Panc1 (cell line): ENCODE measurements at regions not wholly inside any gene's neighbourhood (a gene's known extent, or its start where the extent isn't known, plus 50 kb on each side); places are given as distances from the start of the nearest gene placed in this dataset.

Experiments
- ATAC-seq: fragments of 200-7000 bp; cut with Tn5 transposase; 2 replicates; pipeline ENCODE4 v1.9.1; 2020; ENCODE audit warnings: mild to moderate bottlenecking, moderate library complexity
- BruUV-seq: library from RNA; stranded (reverse); fragments of 400-500 nt; replicated peaks from 2 replicates; lab custom pipeline; 2021; lab: Mats Ljungman, UMichigan
- CTCF ChIA-PET: fragments of 300-600 bp; sonication (Branson Sonifier 250); formaldehyde crosslinking; loops from one replicate; lab custom pipeline; 2022; ENCODE audit warnings: antibody characterized with exemption; lab: Charles Lee
- POLR2A ChIA-PET: fragments of 300-600 bp; sonication (Branson Sonifier 250); formaldehyde crosslinking; loops from one replicate; lab custom pipeline; 2022; ENCODE audit warnings: antibody characterized with exemption; lab: Charles Lee
- DNase-seq: peaks from one replicate; pipeline ENCODE4 v3.0.0-alpha.2; 2010; ENCODE audit warnings: low read depth, low spot score
- H3K27ac ChIP-seq: 2 replicates; pipeline ENCODE4 v1.5.1; 2011; ENCODE audit warnings: mild to moderate bottlenecking, low read length, inconsistent platforms
- H3K27me3 ChIP-seq: fragments of 200-500 bp; sonication (Bioruptor generic); 2 replicates; pipeline ENCODE4 v1.6.0; 2014; ENCODE audit warnings: low read length, inconsistent platforms; ENCODE audit not compliant: control insufficient read depth, insufficient read depth
- H3K36me3 ChIP-seq: fragments of 200-500 bp; sonication (Bioruptor generic); 2 replicates; pipeline ENCODE4 v1.5.1; 2014; ENCODE audit warnings: inconsistent platforms, mild to moderate bottlenecking, low read length, moderate library complexity; ENCODE audit not compliant: control insufficient read depth, insufficient read depth
- H3K4me1 ChIP-seq: 2 replicates; pipeline ENCODE4 v1.5.1; 2011; ENCODE audit warnings: inconsistent platforms, mild to moderate bottlenecking, low read length, moderate library complexity; ENCODE audit not compliant: control insufficient read depth, insufficient read depth
- H3K4me3 ChIP-seq, 2 experiments: 2 replicates each; pipeline ENCODE4 v1.5.1; 2011 to 2012; ENCODE audit warnings: low read depth in 2 of 2, low read length in 2 of 2, mild to moderate bottlenecking in 2 of 2, inconsistent platforms in 1 of 2, moderate library complexity in 1 of 2
- H3K9me3 ChIP-seq: fragments of 200-500 bp; sonication (Bioruptor generic); 2 replicates; pipeline ENCODE4 v1.5.1; 2014; ENCODE audit warnings: low read depth, mild to moderate bottlenecking, inconsistent platforms, low read length, moderate library complexity; ENCODE audit not compliant: control insufficient read depth, insufficient read depth
- POLR2AphosphoS5 ChIP-seq: IDR thresholded peaks from 2 replicates; pipeline ENCODE4 v1.6.1; 2012; ENCODE audit warnings: mild to moderate bottlenecking, low read depth, low read length, moderate library complexity
- SIN3A ChIP-seq: IDR thresholded peaks from 2 replicates; pipeline ENCODE4 v1.6.1; 2012; ENCODE audit warnings: low read depth, mild to moderate bottlenecking, low read length, moderate library complexity, borderline replicate concordance; ENCODE audit not compliant: insufficient read depth
- TCF7L2 ChIP-seq: IDR thresholded peaks from 2 replicates; pipeline ENCODE4 v1.6.1; 2011; ENCODE audit warnings: mild to moderate bottlenecking, low read depth, low read length, inconsistent platforms
- in situ Hi-C: cut with HindIII; loops from 2 replicates; pipeline ENCODE4 v1.10.0; 2016; ENCODE audit warnings: low sequenced_read_pairs, low pct_unique_long_range_greater_than_20kb
- intact Hi-C: fragments of 100-400 bp; cut with micrococcal nuclease; formaldehyde crosslinking; loops from one replicate; pipeline ENCODE4 v1.10.0; 2022; ENCODE audit not compliant: unreplicated experiment
- TF ChIP-seq, protein P1 (sequence below), 2 experiments: IDR thresholded peaks; 2 replicates each; pipeline ENCODE4 v1.6.1; 2011 to 2012; ENCODE audit warnings: low read depth in 2 of 2, control low read depth in 1 of 2, low read length in 1 of 2, mild to moderate bottlenecking in 1 of 2, moderate library complexity in 1 of 2; ENCODE audit not compliant: insufficient read depth in 1 of 2
- TF ChIP-seq, protein P2 (sequence below): fragments of 450-650 bp; IDR thresholded peaks from 2 replicates; pipeline ENCODE4 v1.5.1; 2017; ENCODE audit warnings: mild to moderate bottlenecking

DNA sequence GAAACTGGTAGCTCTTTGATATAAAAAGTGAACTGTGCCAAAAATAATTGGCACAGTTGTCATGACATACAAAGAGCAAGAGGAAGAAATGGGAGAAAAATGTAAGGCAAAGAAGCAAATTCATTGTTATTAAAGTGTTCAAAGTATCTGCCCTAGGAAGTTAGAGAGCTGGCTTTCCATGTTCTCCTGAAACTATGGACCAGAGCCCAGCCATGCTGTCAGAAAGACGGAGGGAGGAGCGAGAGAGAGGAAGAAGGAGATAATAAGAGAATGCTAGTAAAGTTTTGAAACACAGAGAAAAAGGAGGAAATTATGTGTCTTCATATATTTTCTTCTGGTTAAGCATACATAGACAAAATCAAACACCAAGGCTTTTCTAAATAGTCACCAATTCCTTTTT is 78.1 kb upstream of the PELI2 start:
- POLR2A ChIA-PET = no interaction called here
- no peaks in the 10 kb centered on the region for H3K9me3 ChIP-seq
- CTCF ChIA-PET = no interaction called here
- no peak overlapping the region for H3K4me3 ChIP-seq
- TF ChIP-seq TCF7L2 (no peak), POLR2AphosphoS5 (no peak), SIN3A (no peak)
- TF ChIP-seq, protein P1, sequence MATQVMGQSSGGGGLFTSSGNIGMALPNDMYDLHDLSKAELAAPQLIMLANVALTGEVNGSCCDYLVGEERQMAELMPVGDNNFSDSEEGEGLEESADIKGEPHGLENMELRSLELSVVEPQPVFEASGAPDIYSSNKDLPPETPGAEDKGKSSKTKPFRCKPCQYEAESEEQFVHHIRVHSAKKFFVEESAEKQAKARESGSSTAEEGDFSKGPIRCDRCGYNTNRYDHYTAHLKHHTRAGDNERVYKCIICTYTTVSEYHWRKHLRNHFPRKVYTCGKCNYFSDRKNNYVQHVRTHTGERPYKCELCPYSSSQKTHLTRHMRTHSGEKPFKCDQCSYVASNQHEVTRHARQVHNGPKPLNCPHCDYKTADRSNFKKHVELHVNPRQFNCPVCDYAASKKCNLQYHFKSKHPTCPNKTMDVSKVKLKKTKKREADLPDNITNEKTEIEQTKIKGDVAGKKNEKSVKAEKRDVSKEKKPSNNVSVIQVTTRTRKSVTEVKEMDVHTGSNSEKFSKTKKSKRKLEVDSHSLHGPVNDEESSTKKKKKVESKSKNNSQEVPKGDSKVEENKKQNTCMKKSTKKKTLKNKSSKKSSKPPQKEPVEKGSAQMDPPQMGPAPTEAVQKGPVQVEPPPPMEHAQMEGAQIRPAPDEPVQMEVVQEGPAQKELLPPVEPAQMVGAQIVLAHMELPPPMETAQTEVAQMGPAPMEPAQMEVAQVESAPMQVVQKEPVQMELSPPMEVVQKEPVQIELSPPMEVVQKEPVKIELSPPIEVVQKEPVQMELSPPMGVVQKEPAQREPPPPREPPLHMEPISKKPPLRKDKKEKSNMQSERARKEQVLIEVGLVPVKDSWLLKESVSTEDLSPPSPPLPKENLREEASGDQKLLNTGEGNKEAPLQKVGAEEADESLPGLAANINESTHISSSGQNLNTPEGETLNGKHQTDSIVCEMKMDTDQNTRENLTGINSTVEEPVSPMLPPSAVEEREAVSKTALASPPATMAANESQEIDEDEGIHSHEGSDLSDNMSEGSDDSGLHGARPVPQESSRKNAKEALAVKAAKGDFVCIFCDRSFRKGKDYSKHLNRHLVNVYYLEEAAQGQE (IDR thresholded peaks at IDR 0.05; ENCODE audit: insufficient read depth in 1 of 2, low read depth in 2 of 2, low read length in 1 of 2) = no peak
- TF ChIP-seq, protein P2, sequence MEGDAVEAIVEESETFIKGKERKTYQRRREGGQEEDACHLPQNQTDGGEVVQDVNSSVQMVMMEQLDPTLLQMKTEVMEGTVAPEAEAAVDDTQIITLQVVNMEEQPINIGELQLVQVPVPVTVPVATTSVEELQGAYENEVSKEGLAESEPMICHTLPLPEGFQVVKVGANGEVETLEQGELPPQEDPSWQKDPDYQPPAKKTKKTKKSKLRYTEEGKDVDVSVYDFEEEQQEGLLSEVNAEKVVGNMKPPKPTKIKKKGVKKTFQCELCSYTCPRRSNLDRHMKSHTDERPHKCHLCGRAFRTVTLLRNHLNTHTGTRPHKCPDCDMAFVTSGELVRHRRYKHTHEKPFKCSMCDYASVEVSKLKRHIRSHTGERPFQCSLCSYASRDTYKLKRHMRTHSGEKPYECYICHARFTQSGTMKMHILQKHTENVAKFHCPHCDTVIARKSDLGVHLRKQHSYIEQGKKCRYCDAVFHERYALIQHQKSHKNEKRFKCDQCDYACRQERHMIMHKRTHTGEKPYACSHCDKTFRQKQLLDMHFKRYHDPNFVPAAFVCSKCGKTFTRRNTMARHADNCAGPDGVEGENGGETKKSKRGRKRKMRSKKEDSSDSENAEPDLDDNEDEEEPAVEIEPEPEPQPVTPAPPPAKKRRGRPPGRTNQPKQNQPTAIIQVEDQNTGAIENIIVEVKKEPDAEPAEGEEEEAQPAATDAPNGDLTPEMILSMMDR = no peak
- H3K36me3 ChIP-seq = no peaks in the 10 kb centered on the region
- in situ Hi-C loops = no loop called here
- intact Hi-C loops = no loop called here
- no peaks in the 10 kb centered on the region for H3K4me1 ChIP-seq
- H3K27ac ChIP-seq = no peak overlapping the region
- DNase-seq (no peak), ATAC-seq (no peak)
- H3K27me3 ChIP-seq = no peaks in the 10 kb centered on the region
- BruUV-seq = no TSS peak

DNA sequence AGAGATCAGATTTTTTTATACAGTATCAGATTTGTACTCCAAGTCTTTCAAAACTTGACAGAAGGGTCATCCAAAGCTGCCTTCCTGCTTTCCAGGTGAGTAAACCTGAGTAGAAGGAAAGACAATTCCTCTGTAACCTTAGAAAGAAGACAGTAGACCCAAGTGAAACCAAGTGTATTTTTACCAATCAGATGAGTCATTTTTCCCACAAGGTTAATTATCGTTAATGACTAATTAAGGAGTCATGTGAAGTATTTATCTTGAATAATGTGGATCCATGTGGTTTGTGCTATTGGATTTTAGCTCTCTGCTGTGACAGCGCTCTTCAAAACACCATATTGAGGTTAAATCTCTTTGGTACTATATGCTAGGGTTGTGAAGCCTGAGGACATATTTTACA is 74.0 kb upstream of the PELI2 start:
- Histone ChIP-seq H3K4me3 (no peak overlapping the region), H3K36me3 (no peaks in the 10 kb centered on the region), H3K27me3 (0 out of 2 replicates have a peak, but pooled peaks cover 2% of the 10 kb centered on the region), H3K9me3 (no peaks in the 10 kb centered on the region), H3K27ac (no peak overlapping the region), H3K4me1 (no peaks in the 10 kb centered on the region)
- BruUV-seq = no TSS peak
- ChIA-PET POLR2A (no interaction called here), CTCF (no interaction called here)
- DNase-seq (no peak), ATAC-seq (no peak)
- TF ChIP-seq, protein P2 = no peak
- TF ChIP-seq, protein P1 (IDR thresholded peaks at IDR 0.05; ENCODE audit: insufficient read depth in 1 of 2, low read depth in 2 of 2, low read length in 1 of 2) = no peak
- no peak for TF ChIP-seq SIN3A
- no peak for TF ChIP-seq TCF7L2
- no peak for TF ChIP-seq POLR2AphosphoS5
- in situ Hi-C loops (no loop called here), intact Hi-C loops (no loop called here)
